ENCODE measurements at regions not wholly inside any gene's neighbourhood (a gene's known extent, or its start where the extent isn't known, plus 50 kb on each side); places are given as distances from the start of the nearest gene placed in this dataset.

- ChIA-PET POLR2A (no interaction called here), CTCF (interaction anchor here (2.0 kb wide), 1 partner anchor 29 kb away, joined by 4 read pairs; no protein-coding TSS in a partner anchor)
- TF ChIP-seq CTCF (IDR thresholded peaks at IDR 0.05; ENCODE audit: control extremely low read depth, extremely low read depth, low read depth, missing control alignments): no peak
- no peak for DNase-seq (ENCODE audit: extremely low spot score)
Observed at GRCh38 chr3:110909839-110910238, 161.8 kb upstream of the NECTIN3 start.

- DNase-seq (ENCODE audit: extremely low spot score): no peak
- POLR2A ChIA-PET: no interaction called here
- CTCF ChIA-PET: interaction anchor here (1.0 to 1.1 kb wide), 2 partner anchors 9 to 24 kb away, joined by 3 read pairs; no protein-coding TSS in a partner anchor
Observed at GRCh38 chr3:110910346-110910955, 161.2 kb upstream of the NECTIN3 start.

GRCh38 chr3:110918963-110919362 is 152.7 kb upstream of the NECTIN3 start:
- DNase-seq (ENCODE audit: extremely low spot score): no peak
- CTCF ChIA-PET: interaction anchor here (0.8 to 1.2 kb wide), 2 partner anchors 8 to 10 kb away, joined by 3 to 4 read pairs; no protein-coding TSS in a partner anchor
- POLR2A ChIA-PET: no interaction called here
- no peak for TF ChIP-seq CTCF (IDR thresholded peaks at IDR 0.05; ENCODE audit: control extremely low read depth, extremely low read depth, low read depth, missing control alignments)

More at GRCh38 chr3:110910346-110910955, 161.2 kb upstream of the NECTIN3 start:
- TF ChIP-seq CTCF (IDR thresholded peaks at IDR 0.05; ENCODE audit: control extremely low read depth, extremely low read depth, low read depth, missing control alignments): no peak

GRCh38 chr3:110925798-110926197 is 145.8 kb upstream of the NECTIN3 start:
- POLR2A ChIA-PET: no interaction called here
- CTCF ChIA-PET: no interaction called here
- TF ChIP-seq CTCF (IDR thresholded peaks at IDR 0.05; ENCODE audit: control extremely low read depth, extremely low read depth, low read depth, missing control alignments): no peak
- DNase-seq (ENCODE audit: extremely low spot score): no peak

- DNase-seq (ENCODE audit: extremely low spot score): no peak
- no peak for TF ChIP-seq CTCF (IDR thresholded peaks at IDR 0.05; ENCODE audit: control extremely low read depth, extremely low read depth, low read depth, missing control alignments)
- ChIA-PET POLR2A (no interaction called here), CTCF (interaction anchor here (1.2 to 1.4 kb wide), 2 partner anchors 10 to 23 kb away, joined by 3 to 4 read pairs; no protein-coding TSS in a partner anchor)
Observed at GRCh38 chr3:110928016-110928662, 143.5 kb upstream of the NECTIN3 start.

- ChIA-PET CTCF (interaction anchor here (1.3 to 1.4 kb wide), 2 partner anchors 8 to 12 kb away, joined by 3 to 4 read pairs; no protein-coding TSS in a partner anchor), POLR2A (no interaction called here)
- no peak for TF ChIP-seq CTCF (IDR thresholded peaks at IDR 0.05; ENCODE audit: control extremely low read depth, extremely low read depth, low read depth, missing control alignments)
- DNase-seq (ENCODE audit: extremely low spot score): no peak
Observed at GRCh38 chr3:110929816-110930215, 141.8 kb upstream of the NECTIN3 start.

Measured in GM10248 (cell line).